SHP77 (cell line): ENCODE measurements at regions not wholly inside any gene's neighbourhood (a gene's known extent, or its start where the extent isn't known, plus 50 kb on each side); places are given as distances from the start of the nearest gene placed in this dataset.

Source experiments
- DNase-seq, 2 experiments: peaks; one replicate each; lab custom pipeline; 2025; lab: John Stamatoyannopoulos, UW

GRCh38 chr17:79281803-79282202, 207.2 kb downstream of the ENGASE start:
- peak; percentile 31 to 38 for DNase-seq

DNA sequence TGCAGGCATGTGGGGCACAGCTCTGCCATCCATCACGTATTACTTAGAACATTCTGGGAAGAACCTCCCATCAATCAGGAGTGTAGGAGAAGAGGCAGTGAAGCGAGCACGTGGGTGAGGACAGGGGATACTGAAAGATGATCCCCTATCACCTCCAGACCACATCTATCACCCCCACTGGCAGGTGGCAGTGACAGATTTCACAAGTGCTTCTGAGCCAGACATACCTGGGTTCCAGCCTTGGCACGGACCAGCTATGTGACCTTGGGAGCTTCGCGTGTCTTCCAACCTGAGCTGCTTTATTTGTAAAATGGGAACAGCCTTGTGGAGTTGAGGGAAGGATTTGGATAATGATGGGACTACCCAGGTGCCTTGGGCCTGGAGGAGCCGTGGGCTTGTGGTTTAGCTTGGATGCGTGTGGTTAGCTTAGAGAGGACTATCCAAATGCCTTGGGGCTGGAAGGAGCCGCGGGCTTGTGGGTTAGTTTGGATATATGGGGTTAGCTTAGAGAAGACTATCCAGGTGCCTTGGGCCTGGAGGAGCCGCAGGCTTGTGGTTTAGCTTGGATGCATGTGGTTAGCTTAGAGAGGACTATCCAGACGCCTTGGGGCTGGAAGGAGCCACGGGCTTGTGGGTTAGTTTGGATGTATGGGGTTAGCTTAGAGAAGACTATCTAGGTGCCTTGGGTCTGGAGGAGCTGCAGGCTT, 206.4 kb downstream of the ENGASE start:
- no peak for DNase-seq

DNA sequence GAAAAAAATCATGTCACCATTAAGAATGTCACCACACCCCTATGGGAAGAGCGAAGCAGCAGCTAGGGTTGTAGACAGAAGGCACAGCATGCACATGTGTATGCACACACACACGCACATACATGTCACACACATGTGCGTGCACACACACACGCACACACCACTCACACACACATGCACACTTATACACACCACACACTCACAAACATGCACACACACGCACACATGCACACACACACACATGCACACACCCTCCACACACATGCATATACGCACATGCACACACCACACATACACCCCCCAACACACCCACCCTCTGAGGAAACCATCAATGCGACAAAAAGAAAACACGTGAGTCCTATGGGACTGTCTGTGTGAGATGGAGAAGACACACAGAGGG, 205.4 kb downstream of the ENGASE start:
- DNase-seq: no peak

GRCh38 chr17:79279320-79279719, 204.7 kb downstream of the ENGASE start:
- no peak for DNase-seq

GRCh38 chr17:79276821-79277220, 202.2 kb downstream of the ENGASE start:
- peak in 1 of 2 experiments; percentile 58 for DNase-seq

GRCh38 chr17:79273660-79274059, 199.0 kb downstream of the ENGASE start:
- DNase-seq: no peak

GRCh38 chr17:79272666-79273219, 198.1 kb downstream of the ENGASE start:
- DNase-seq: no peak

DNA sequence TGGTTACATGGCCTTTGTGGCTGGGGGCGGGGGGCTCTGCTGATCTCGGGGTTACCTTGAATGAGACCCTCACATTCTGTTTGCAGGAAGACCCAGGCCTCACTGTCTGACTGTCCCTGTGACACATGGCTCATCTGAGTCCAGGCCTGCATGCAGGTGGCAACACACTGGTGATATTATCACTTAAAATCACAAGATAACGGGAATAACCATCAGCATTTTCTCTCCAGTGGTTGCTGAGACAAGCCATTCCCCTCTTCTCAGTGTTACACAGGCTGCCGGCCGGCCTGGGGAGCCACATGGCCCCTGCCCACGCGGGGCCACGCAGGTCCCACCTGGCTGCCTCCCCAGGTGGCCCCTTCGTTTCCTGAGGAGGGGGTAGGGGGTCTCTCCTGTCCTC, 197.6 kb downstream of the ENGASE start:
- DNase-seq: no peak

DNA sequence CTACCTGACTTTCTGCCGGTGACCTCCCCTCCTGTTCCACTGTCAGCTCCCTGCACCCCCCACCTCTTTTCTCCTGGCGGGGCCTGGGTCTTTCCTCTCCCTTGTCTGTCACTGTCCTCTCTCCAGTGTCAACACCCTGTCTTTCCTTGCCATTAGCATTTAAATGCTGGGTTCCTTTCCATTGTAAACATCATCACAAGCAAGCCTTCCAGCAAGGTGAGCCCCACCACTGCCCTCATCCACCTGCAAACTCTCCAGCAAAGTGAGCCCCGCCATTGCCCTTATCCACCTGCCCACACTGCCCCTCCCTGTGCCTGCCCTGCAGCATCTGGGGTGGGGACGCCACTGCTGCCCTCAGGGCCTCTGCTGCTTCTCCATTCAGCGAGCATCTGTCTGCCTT, 195.0 kb downstream of the ENGASE start:
- no peak for DNase-seq

DNA sequence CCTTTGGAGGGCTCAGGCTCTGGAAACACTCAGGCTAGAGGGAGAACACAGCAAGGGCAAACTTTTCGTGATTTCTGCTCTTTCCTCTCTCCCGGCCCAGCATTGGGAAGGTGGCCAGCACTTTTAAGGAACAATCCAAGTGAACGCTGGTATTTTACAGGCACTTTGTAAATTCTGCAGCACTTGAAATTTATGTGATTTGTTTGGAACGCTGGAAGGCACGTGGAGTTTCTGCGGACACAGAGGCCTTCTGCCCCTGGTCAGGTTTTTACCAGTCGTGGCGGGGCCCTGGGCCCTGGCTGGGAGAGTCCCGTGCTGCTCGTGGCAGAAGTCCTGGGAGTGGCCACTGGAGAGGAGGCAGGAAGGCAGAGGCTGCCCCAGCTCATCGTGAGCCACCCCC, 188.6 kb downstream of the ENGASE start:
- no peak for DNase-seq

DNA sequence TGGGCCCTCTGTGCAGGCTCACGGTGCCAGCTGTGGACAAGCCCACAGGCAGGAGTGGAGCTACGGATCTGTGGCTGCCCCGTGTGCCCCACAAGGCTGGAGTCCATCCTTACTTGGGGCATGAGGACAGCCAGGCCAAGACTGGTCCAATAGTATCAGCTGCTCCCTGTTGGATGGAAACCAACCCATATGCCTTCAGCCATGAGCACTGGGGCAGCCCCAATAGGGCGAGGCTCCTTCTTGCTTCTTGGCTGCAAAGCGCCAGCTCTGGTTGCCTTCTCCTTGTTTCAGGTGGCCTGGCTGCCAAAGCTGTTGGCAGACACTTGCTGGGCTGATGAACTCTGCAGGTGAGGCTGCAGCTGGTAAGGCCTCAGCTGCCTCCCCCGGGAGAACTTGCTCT, 188.0 kb downstream of the ENGASE start:
- no peak for DNase-seq

GRCh38 chr17:79261355-79262072, 186.9 kb downstream of the ENGASE start:
- no peak for DNase-seq

DNA sequence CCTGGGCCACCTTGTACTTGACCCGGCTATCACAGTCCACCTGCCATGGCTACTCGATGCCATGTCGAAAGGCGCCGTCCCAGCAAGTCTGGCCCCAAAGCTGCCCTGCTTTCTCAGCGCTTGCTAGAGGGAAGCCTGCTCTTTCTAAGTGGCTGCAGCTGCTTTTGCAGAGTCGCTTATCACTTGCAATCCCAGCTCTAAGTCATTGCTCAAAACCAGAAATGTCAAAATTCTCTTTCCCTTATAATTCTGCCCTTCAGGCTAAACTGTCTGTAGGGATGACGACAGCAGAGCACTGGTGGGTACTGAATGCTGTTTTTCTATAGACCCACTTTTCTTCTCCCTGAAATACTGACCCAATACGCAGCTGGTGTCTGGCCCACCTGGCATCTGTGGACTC, 184.2 kb downstream of the ENGASE start:
- DNase-seq: no peak

DNA sequence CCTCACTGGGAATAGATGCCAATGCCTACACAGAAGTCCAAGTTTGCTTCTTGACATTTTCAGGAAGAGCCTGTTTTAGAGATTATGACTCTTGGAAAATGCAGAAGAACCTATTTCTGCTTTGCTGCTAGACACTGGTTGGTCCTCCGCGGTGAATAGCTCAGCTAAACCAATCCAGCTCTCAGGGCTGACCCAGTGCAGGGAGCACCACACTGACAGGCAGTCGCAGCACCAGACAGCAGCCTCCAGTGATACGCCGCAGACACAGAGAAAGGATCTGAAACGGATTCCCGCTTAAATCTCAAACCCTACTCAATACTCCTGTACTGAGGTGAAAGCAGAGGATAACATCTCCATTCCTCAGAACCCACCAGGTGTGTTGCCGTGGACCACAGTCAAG, 183.4 kb downstream of the ENGASE start:
- no peak for DNase-seq

DNA sequence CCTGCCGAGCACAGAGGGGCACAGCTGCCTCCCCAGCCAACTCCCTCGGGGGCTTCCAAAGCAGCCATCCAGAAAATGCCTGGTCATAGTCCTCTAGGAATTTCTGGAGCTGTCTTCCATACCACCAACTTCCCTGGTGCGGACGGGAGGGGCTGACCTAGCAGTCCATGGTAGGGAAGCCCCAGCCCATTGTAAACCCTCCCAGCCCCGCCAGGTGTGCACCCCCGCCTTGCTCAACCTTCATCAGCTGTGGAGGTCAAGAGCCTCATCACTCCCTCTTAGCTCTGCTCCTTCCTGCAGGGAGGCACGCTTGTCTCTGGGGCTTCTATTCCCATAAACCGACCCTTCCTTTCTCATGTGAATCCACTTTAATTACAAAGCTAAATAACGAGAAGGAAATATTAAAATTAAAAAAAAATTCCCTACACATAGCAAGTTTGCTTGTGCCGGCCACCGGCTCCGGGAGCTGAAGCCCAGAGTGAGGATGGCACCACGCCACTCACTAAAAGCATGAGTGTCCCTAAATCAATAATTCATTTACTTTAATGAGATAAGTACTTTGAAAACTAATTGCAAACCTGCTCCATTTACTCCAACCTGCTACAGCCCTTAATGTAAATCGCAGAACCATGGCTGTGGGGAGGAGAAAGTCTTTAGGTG, 181.4 kb downstream of the ENGASE start:
- no peak for DNase-seq

GRCh38 chr17:79255456-79255855, 180.8 kb downstream of the ENGASE start:
- no peak for DNase-seq

DNA sequence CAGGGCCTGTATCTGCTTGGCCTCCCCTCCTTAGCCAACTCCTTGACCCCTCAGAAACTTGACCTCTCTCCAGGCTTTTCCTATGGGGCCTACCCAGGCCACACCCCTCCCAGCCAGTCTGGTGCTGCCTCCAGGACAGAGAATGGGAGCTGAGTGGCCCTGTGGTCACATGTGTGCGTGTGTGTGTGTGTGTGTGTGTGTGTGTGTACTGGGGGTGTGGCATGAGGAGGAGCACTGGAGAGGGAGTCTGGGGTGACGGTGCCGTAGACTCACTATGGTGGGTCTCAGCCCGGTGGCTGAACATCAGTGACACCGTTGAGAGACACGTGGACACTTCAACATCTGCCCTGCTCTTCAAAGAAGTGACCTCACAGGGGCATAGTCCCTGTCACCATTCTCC, 180.4 kb downstream of the ENGASE start:
- DNase-seq: no peak

DNA sequence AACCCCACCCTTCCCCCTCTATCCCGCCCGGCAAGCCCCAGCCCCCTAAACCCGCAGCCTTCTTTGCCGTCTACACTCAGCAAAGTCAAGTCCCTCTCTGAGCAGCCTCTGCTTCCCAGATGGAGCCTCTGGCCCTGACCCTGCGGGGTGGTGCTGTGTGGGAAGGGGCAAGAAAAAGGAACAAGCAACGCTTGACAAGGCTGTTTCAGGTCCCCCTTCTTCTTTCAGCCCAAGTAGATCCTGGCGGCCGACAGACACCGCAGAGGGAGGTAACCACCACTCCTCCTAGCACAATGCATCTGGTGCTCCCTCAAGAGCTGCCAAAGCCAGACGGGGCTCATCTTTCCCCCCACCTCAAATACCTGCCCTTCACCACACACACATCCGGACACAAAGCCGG, 178.3 kb downstream of the ENGASE start:
- no peak for DNase-seq

DNA sequence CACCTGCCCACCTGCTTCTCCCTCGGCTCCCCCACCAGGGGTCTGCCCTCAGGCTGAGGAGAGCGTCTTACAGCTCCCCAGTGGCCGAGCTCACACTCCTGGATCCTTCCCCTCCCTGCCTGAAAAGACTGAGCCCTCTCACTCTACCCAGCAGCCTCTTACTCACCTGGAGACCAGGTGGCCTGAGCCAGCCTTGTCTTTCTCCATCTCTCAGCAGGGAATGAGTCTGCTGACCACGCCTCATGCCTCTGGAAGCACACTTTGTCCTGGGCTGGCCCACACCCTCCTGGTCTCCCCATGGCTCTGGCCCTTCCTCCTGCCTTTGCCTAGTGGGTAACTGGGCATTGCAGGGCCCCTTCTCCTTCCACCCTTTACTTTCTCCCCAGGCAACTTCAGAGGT, 177.2 kb downstream of the ENGASE start:
- no peak for DNase-seq

DNA sequence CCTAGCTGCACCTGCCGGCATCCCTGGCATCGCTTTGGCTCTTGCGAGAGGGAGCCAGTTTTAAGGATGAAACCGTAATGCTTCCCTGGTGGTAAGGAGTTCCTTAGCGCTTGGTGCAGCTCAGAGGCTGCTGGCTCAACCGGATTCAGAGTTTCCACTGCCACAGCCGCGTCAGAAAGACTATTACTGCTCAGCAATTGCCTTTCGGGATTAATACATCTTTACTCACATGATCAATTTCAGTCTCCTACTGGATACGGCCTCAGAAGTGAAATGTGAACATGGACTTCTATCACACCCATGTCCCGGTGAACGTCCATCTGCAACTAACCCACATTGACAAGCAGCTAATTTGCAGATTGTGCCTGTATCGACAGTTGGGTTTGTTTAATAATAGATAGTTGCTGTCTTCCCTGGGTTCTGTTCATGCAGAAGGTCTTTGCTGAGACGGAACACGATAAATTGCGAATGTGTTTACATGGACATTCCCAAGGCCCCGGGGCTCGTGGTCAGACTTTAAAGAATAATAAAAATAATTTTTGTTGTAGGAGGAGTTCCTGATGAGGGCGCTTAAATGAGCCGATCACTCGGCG, 175.4 kb downstream of the ENGASE start:
- DNase-seq: no peak

DNA sequence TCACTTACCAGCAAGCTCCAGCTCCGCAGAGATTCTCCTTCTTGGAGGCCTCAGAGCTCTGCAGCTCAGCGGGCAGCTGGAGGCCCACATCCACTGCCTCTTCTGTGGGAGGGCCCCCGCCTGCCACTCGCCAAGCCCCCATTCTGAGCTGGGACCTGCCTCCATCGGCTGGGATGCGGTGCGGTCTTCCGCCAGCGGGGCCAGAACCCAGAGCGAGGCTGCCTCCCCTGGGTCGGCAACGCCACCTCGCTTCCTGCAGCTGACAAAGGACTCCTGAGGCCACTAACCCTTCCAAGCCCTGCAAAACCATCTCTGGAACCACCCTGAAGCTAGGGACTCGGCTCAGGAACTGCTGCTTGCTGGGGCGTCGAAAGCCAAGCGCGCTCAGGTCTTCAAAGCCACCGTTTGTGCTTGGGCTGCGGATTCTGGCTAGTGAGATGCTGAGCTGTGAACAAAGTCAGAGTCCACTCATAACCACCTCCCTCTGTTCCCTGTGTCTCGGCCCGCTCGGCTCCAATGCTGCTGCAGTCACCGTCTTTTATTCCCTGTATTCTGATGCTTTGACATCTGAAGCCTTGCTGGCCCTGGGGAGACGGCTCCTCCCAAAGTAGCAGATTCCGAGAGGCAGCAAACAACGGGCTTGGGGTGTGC, 174.3 kb downstream of the ENGASE start:
- DNase-seq: no peak
